Left lung (tissue), 4 donors: ENCODE measurements at regions not wholly inside any gene's neighbourhood (a gene's known extent, or its start where the extent isn't known, plus 50 kb on each side); places are given as distances from the start of the nearest gene placed in this dataset.

Experiments used
- ATAC-seq: fragments of 200-7000 bp; cut with Tn5 transposase; one replicate; pipeline ENCODE4 v1.9.1; 2020; ENCODE audit warnings: moderate library complexity
- DNase-seq, 4 donors: peaks; one replicate each; pipeline ENCODE4 v3.0.0-alpha.2; 2013 to 2020
- H3K27ac ChIP-seq, 2 donors: fragments of 200-600 bp; sonication (generic) in 1 of 2; one replicate each; pipeline versions ENCODE4 v1.5.0 to v1.8.0; 2020 to 2021
- H3K27me3 ChIP-seq, 2 donors: fragments of 200-600 bp; sonication (generic) in 1 of 2; one replicate each; pipeline versions ENCODE4 v1.5.0 to v1.8.0; 2020 to 2021
- H3K36me3 ChIP-seq, 2 donors: fragments of 200-600 bp; sonication (generic) in 1 of 2; one replicate each; pipeline versions ENCODE4 v1.5.0 to v1.8.0; 2020 to 2021
- H3K4me1 ChIP-seq, 2 donors: fragments of 200-600 bp; one replicate each; pipeline ENCODE4 v1.8.0; 2021
- H3K4me3 ChIP-seq, 2 donors: fragments of 200-600 bp; sonication (generic) in 1 of 2; one replicate each; pipeline versions ENCODE4 v1.5.0 to v1.8.0; 2020 to 2021; ENCODE audit warnings: mild to moderate bottlenecking in 1 of 2
- H3K9me3 ChIP-seq, 2 donors: fragments of 200-600 bp; sonication (generic) in 1 of 2; one replicate each; pipeline versions ENCODE4 v1.5.0 to v1.8.0; 2020 to 2021
- CTCF ChIP-seq, 2 donors: fragments of 200-600 bp; sonication (generic) in 1 of 2; IDR thresholded peaks; one replicate each; pipeline versions ENCODE4 v1.5.0 to v1.8.0; 2021; ENCODE audit warnings: antibody characterized with exemption in 2 of 2
- intact Hi-C, 2 donors: fragments of 100-400 bp; cut with DNase I; formaldehyde crosslinking; loops; one replicate each; pipeline versions ENCODE4 v1.11.2 to v1.14.2; 2022
- donor health status: DM: no; HTN: yes; CAD: no.
- donor health status: DM: no; HTN: no; CAD: no.

DNA sequence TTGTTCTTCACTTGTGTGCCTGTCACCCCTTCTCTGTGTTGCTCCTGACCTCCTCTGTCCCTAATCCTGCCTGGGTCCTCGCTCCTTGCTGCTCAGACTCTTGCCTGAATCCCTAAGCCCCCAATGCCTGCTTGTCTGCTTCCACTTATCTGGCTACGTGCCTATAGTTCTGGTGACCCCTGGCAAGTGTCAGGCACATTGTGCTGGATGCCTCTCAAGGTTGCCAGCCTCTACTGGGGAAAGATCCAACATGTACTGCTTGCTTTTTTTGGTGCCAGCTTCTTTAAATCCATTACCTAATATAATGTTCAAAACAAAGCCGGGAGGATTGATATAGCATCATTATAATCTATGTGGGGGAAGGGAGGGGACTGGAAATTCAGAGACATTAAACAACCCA, 448.0 kb upstream of the CCDC196 start:
- no peaks in the 10 kb centered on the region for H3K9me3 ChIP-seq
- H3K4me1 ChIP-seq: peaks cover 0 to 4% of the 10 kb centered on the region in 2 donors
- no peaks in the 10 kb centered on the region for H3K36me3 ChIP-seq
- no peak overlapping the region for H3K4me3 ChIP-seq
- TF ChIP-seq CTCF (IDR thresholded peaks at IDR 0.05): no peak
- intact Hi-C loops: no loop called here
- no peaks in the 10 kb centered on the region for H3K27me3 ChIP-seq
- H3K27ac ChIP-seq: no peak overlapping the region
- DNase-seq: no peak
- no peak for ATAC-seq

- Histone ChIP-seq H3K4me3 (no peak overlapping the region), H3K27ac (no peak overlapping the region), H3K9me3 (no peaks in the 10 kb centered on the region), H3K27me3 (no peaks in the 10 kb centered on the region), H3K36me3 (no peaks in the 10 kb centered on the region), H3K4me1 (peaks cover 0 to 4% of the 10 kb centered on the region in 2 donors)
- peak in 2 of 4 donors; percentile 21 to 33 for DNase-seq
- TF ChIP-seq CTCF (IDR thresholded peaks at IDR 0.05): no peak
- intact Hi-C loops: no loop called here
- ATAC-seq: peak; percentile 99
Measured at GRCh38 chr14:66038618-66039017, 447.6 kb upstream of the CCDC196 start.

- no peak for TF ChIP-seq CTCF (IDR thresholded peaks at IDR 0.05)
- H3K4me3 ChIP-seq: no peak overlapping the region
- ATAC-seq: no peak
- no peaks in the 10 kb centered on the region for H3K27me3 ChIP-seq
- peaks cover 0 to 4% of the 10 kb centered on the region in 2 donors for H3K4me1 ChIP-seq
- no peaks in the 10 kb centered on the region for H3K9me3 ChIP-seq
- DNase-seq: no peak
- H3K36me3 ChIP-seq: no peaks in the 10 kb centered on the region
- intact Hi-C loops: no loop called here
- no peak overlapping the region for H3K27ac ChIP-seq
Measured at GRCh38 chr14:66039495-66039894, 446.7 kb upstream of the CCDC196 start.

- no peaks in the 10 kb centered on the region for H3K27me3 ChIP-seq
- TF ChIP-seq CTCF (IDR thresholded peaks at IDR 0.05): no peak
- H3K9me3 ChIP-seq: no peaks in the 10 kb centered on the region
- no peak overlapping the region for H3K4me3 ChIP-seq
- ATAC-seq: no peak
- H3K27ac ChIP-seq: no peak overlapping the region
- H3K4me1 ChIP-seq: peaks cover 0 to 4% of the 10 kb centered on the region in 2 donors
- no peak for DNase-seq
- intact Hi-C loops: no loop called here
- no peaks in the 10 kb centered on the region for H3K36me3 ChIP-seq
Measured at GRCh38 chr14:66041582-66041981, 444.6 kb upstream of the CCDC196 start.

- no peak overlapping the region for H3K4me3 ChIP-seq
- H3K27ac ChIP-seq: no peak overlapping the region
- peaks cover 0 to 1% of the 10 kb centered on the region in 2 donors for H3K4me1 ChIP-seq
- no peak for DNase-seq
- no peak for TF ChIP-seq CTCF (IDR thresholded peaks at IDR 0.05)
- H3K27me3 ChIP-seq: no peaks in the 10 kb centered on the region
- ATAC-seq: no peak
- H3K9me3 ChIP-seq: no peaks in the 10 kb centered on the region
- intact Hi-C loops: no loop called here
- H3K36me3 ChIP-seq: no peaks in the 10 kb centered on the region
Measured at GRCh38 chr14:66043921-66044320, 442.2 kb upstream of the CCDC196 start.
